ENCODE measurements at regions not wholly inside any gene's neighbourhood (a gene's known extent, or its start where the extent isn't known, plus 50 kb on each side); places are given as distances from the start of the nearest gene placed in this dataset.
"Not testable (repeated sequence)": the region's sequence is repeated elsewhere in the genome, so short reads cannot be mapped to it uniquely, and the experiment has no call there.

GRCh38 chr1:147062956-147063355, 109.3 kb downstream of the PRKAB2 start:
- DNase-seq (ENCODE audit: low spot score): no peak

- not testable (repeated sequence) for DNase-seq (ENCODE audit: low spot score)
Observed at GRCh38 chr1:147061880-147062279, 110.4 kb downstream of the PRKAB2 start.

GRCh38 chr1:147053269-147053668, 115.1 kb downstream of the NBPF12 start:
- DNase-seq (ENCODE audit: low spot score): no peak

GRCh38 chr1:147052677-147053076, 114.6 kb downstream of the NBPF12 start:
- no peak for DNase-seq (ENCODE audit: low spot score)

- DNase-seq (ENCODE audit: low spot score): no peak
Observed at GRCh38 chr1:147052143-147052542, 114.0 kb downstream of the NBPF12 start.

- DNase-seq (ENCODE audit: low spot score): no peak
Observed at GRCh38 chr1:147051136-147051535, 113.0 kb downstream of the NBPF12 start.

GRCh38 chr1:147050654-147051053, 112.5 kb downstream of the NBPF12 start:
- DNase-seq (ENCODE audit: low spot score): no peak

- not testable (repeated sequence) for DNase-seq (ENCODE audit: low spot score)
Observed at GRCh38 chr1:147046863-147047394, 108.8 kb downstream of the NBPF12 start.

- DNase-seq (ENCODE audit: low spot score): no peak
Observed at GRCh38 chr1:147046189-147046862, 108.2 kb downstream of the NBPF12 start.
